ENCODE measurements at regions not wholly inside any gene's neighbourhood (a gene's known extent, or its start where the extent isn't known, plus 50 kb on each side); places are given as distances from the start of the nearest gene placed in this dataset.

GRCh38 chrX:5788910-5789309 is 439.8 kb downstream of the NLGN4X start:
- Histone ChIP-seq H2BK15ac (ENCODE audit: low read depth, low read length) (no peak overlapping the region), H3K4ac (ENCODE audit: low read depth, low read length) (no peak overlapping the region), H3K79me1 (ENCODE audit: low read depth in 1 of 2, low read length in 2 of 2) (no peaks in the 10 kb centered on the region), H2AFZ (replicated peaks; ENCODE audit: low read length, poor library complexity) (no peak overlapping the region), H4K5ac (ENCODE audit: low read depth, low read length) (no peak overlapping the region), H3K9me1 (ENCODE audit: insufficient read depth, low read length) (no peaks in the 10 kb centered on the region), H3K18ac (ENCODE audit: low read depth, low read length) (no peak overlapping the region), H4K91ac (ENCODE audit: insufficient read depth, low read depth, low read length) (no peak overlapping the region), H3K23ac (ENCODE audit: low read depth, low read length) (no peak overlapping the region), H2BK120ac (ENCODE audit: low read depth, low read length) (no peak overlapping the region), H3K27ac (ENCODE audit: insufficient read depth, low read length) (no peak overlapping the region), H3K4me2 (ENCODE audit: low read depth, low read length) (no peak overlapping the region), H4K8ac (ENCODE audit: low read depth in 2 of 2, low read length in 2 of 2) (no peak overlapping the region), H3K36me3 (ENCODE audit: control insufficient read depth, insufficient read depth, low read length) (no peaks in the 10 kb centered on the region), H3K4me1 (ENCODE audit: control insufficient read depth, insufficient read depth, low read length) (no peaks in the 10 kb centered on the region), H2AK9ac (replicated peaks; ENCODE audit: low read depth, low read length, poor library complexity) (no peak overlapping the region), H4K20me1 (ENCODE audit: insufficient read depth, low read length) (no peaks in the 10 kb centered on the region), H2BK20ac (ENCODE audit: low read depth, low read length) (no peak overlapping the region), H2BK5ac (ENCODE audit: low read depth, low read length, poor library complexity, severe bottlenecking) (no peak overlapping the region), H3K27me3 (ENCODE audit: control insufficient read depth, insufficient read depth, low read length) (no peaks in the 10 kb centered on the region), H3K14ac (replicated peaks; ENCODE audit: low read depth, low read length) (no peak overlapping the region), H3K4me3 (ENCODE audit: insufficient read depth, low read depth, low read length) (no peak overlapping the region), H3K9me3 (ENCODE audit: control insufficient read depth, insufficient read depth, low read length) (peaks cover 8% of the 10 kb centered on the region; the same call in 1 of the 2 replicates), H3K9ac (ENCODE audit: low read depth, low read length) (no peak overlapping the region), H2AK5ac (ENCODE audit: low read depth, low read length) (no peak overlapping the region), H3K56ac (ENCODE audit: extremely low read depth, insufficient read depth, low read length) (no peak overlapping the region)
- no CpG with 5 or more reads among the region's 4 CpGs for WGBS, 2 experiments (ENCODE audit: extremely low coverage in 2 of 2, insufficient read length in 1 of 2)
- TF ChIP-seq, protein P1, sequence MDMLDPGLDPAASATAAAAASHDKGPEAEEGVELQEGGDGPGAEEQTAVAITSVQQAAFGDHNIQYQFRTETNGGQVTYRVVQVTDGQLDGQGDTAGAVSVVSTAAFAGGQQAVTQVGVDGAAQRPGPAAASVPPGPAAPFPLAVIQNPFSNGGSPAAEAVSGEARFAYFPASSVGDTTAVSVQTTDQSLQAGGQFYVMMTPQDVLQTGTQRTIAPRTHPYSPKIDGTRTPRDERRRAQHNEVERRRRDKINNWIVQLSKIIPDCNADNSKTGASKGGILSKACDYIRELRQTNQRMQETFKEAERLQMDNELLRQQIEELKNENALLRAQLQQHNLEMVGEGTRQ (IDR thresholded peaks at IDR 0.05; ENCODE audit: low read depth, low read length): no peak
- TF ChIP-seq MAZ (IDR thresholded peaks at IDR 0.05; ENCODE audit: borderline replicate concordance, low read depth, low read length): no peak
- TF ChIP-seq, protein P2, sequence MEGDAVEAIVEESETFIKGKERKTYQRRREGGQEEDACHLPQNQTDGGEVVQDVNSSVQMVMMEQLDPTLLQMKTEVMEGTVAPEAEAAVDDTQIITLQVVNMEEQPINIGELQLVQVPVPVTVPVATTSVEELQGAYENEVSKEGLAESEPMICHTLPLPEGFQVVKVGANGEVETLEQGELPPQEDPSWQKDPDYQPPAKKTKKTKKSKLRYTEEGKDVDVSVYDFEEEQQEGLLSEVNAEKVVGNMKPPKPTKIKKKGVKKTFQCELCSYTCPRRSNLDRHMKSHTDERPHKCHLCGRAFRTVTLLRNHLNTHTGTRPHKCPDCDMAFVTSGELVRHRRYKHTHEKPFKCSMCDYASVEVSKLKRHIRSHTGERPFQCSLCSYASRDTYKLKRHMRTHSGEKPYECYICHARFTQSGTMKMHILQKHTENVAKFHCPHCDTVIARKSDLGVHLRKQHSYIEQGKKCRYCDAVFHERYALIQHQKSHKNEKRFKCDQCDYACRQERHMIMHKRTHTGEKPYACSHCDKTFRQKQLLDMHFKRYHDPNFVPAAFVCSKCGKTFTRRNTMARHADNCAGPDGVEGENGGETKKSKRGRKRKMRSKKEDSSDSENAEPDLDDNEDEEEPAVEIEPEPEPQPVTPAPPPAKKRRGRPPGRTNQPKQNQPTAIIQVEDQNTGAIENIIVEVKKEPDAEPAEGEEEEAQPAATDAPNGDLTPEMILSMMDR (conservative IDR thresholded peaks at IDR 0.05; ENCODE audit: low read depth, low read length): no peak
- no peak for TF ChIP-seq ELK1 (IDR thresholded peaks at IDR 0.05; ENCODE audit: borderline replicate concordance, low read depth, low read length)
- TF ChIP-seq MAFK (IDR thresholded peaks at IDR 0.05; ENCODE audit: low read depth, low read length): no peak
- no peak for TF ChIP-seq RFX5 (IDR thresholded peaks at IDR 0.05; ENCODE audit: low read depth, low read length)
- no peak for TF ChIP-seq MXI1 (IDR thresholded peaks at IDR 0.05; ENCODE audit: borderline replicate concordance, low read depth, low read length)
- TF ChIP-seq SMC3 (IDR thresholded peaks at IDR 0.05; ENCODE audit: low read depth, low read length): no peak
- no peak for TF ChIP-seq RCOR1 (IDR thresholded peaks at IDR 0.05; ENCODE audit: insufficient replicate concordance, low read length)
- no peak for TF ChIP-seq CHD1 (IDR thresholded peaks at IDR 0.05; ENCODE audit: low read depth, low read length)
- no peak for TF ChIP-seq BHLHE40 (IDR thresholded peaks at IDR 0.05; ENCODE audit: low read depth, low read length)
- no peak for TF ChIP-seq RAD21 (IDR thresholded peaks at IDR 0.05; ENCODE audit: low read length)
- TF ChIP-seq CEBPB (IDR thresholded peaks at IDR 0.05; ENCODE audit: low read depth, low read length): no peak
- no peak for TF ChIP-seq FOS (IDR thresholded peaks at IDR 0.05; ENCODE audit: low read depth, low read length)
- no peak for TF ChIP-seq NFE2L2 (IDR thresholded peaks at IDR 0.05; ENCODE audit: low read depth, low read length)
- no TSS peak for BruUV-seq (replicated peaks)
- POLR2A ChIA-PET (ENCODE audit: unreplicated experiment): no interaction called here
- ATAC-seq (ENCODE audit: low read depth) (no peak), DNase-seq (no peak)
- CTCF ChIA-PET: no interaction called here
- dilution Hi-C loops (cut with HindIII; ENCODE audit: low sequenced_read_pairs, unreplicated experiment) (no loop called here), intact Hi-C loops (cut with micrococcal nuclease) (no loop called here), in situ Hi-C loops (cut with MboI; ENCODE audit: low sequenced_read_pairs) (no loop called here)

Measured in IMR-90 (cell line).